ENCODE measurements at regions not wholly inside any gene's neighbourhood (a gene's known extent, or its start where the extent isn't known, plus 50 kb on each side); places are given as distances from the start of the nearest gene placed in this dataset.

DNA sequence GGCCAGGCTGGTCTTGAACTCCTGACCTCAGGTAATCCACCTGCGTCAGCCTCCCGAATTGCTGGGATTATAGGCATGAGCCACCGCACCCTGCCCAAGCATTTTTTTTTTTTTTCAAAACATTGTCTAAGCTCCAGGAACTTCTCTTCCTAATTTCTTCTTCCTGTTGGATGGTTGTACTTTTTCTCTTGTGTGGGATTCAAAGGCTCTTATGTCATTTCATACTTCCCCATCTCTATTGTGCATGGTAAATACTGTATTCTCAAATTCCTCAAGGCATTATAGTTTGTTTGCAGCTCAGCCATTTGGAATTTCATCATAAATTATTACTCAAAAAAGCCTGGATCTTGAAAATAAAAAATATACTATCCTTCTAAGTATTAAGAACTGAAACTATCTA is 199.1 kb upstream of the GADL1 start:
- TF ChIP-seq, protein P1, sequence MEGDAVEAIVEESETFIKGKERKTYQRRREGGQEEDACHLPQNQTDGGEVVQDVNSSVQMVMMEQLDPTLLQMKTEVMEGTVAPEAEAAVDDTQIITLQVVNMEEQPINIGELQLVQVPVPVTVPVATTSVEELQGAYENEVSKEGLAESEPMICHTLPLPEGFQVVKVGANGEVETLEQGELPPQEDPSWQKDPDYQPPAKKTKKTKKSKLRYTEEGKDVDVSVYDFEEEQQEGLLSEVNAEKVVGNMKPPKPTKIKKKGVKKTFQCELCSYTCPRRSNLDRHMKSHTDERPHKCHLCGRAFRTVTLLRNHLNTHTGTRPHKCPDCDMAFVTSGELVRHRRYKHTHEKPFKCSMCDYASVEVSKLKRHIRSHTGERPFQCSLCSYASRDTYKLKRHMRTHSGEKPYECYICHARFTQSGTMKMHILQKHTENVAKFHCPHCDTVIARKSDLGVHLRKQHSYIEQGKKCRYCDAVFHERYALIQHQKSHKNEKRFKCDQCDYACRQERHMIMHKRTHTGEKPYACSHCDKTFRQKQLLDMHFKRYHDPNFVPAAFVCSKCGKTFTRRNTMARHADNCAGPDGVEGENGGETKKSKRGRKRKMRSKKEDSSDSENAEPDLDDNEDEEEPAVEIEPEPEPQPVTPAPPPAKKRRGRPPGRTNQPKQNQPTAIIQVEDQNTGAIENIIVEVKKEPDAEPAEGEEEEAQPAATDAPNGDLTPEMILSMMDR (IDR thresholded peaks at IDR 0.05): no peak
- no peak for TF ChIP-seq POLR2A (IDR thresholded peaks at IDR 0.05)

All from vagina (tissue), 2 donors.